ENCODE measurements at regions not wholly inside any gene's neighbourhood (a gene's known extent, or its start where the extent isn't known, plus 50 kb on each side); places are given as distances from the start of the nearest gene placed in this dataset.

DNA sequence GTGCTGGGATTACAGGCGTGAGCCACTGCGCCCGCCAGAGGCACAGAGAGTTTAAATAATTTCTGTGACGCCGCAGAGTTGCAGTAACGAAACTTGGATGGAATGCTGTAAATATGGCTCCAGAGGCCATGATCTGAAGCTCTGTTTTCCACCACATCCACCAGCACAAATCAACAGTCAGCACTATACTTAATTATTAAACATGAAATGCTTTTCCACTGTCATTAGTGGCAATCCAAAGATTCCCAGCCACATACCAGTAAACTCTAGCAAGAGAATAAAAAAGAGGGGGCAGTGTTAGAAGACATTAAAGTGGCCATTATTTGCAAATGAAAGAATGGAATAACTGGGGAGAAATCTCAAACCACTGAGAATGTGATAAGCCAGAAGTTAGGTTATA is 242.5 kb downstream of the DIRAS2 start:
- Histone ChIP-seq H3K4me1 (ENCODE audit: low read length) (no peaks in the 10 kb centered on the region), H3K27ac (ENCODE audit: low read length) (no peak overlapping the region), H3K9me3 (replicated peaks; ENCODE audit: insufficient read depth, low read length) (no peaks in the 10 kb centered on the region), H3K9me2 (replicated peaks; ENCODE audit: insufficient read depth, low read length) (no peaks in the 10 kb centered on the region), H2AFZ (ENCODE audit: low read length) (no peak overlapping the region), H3F3A (ENCODE audit: insufficient read depth, low read length) (no peaks in the 10 kb centered on the region), H3K36me3 (replicated peaks; ENCODE audit: insufficient read depth, low read length) (no peaks in the 10 kb centered on the region), H3K79me2 (ENCODE audit: low read length) (no peaks in the 10 kb centered on the region), H3K4me3 (ENCODE audit: low read length) (no peak overlapping the region), H3K9ac (ENCODE audit: low read length) (no peak overlapping the region), H3K27me3 (replicated peaks; ENCODE audit: insufficient read depth, low read length) (no peaks in the 10 kb centered on the region), H3K4me2 (ENCODE audit: low read depth, low read length) (no peak overlapping the region), H4K20me1 (ENCODE audit: insufficient read depth, low read length) (no peaks in the 10 kb centered on the region)
- DNase-seq: no peak
- TF ChIP-seq EZH2 (optimal IDR thresholded peaks at IDR 0.05; ENCODE audit: low read depth, low read length): no peak
- TF ChIP-seq EZH2phosphoT487 (IDR thresholded peaks at IDR 0.05; ENCODE audit: low read length): no peak
- TF ChIP-seq, protein P1, sequence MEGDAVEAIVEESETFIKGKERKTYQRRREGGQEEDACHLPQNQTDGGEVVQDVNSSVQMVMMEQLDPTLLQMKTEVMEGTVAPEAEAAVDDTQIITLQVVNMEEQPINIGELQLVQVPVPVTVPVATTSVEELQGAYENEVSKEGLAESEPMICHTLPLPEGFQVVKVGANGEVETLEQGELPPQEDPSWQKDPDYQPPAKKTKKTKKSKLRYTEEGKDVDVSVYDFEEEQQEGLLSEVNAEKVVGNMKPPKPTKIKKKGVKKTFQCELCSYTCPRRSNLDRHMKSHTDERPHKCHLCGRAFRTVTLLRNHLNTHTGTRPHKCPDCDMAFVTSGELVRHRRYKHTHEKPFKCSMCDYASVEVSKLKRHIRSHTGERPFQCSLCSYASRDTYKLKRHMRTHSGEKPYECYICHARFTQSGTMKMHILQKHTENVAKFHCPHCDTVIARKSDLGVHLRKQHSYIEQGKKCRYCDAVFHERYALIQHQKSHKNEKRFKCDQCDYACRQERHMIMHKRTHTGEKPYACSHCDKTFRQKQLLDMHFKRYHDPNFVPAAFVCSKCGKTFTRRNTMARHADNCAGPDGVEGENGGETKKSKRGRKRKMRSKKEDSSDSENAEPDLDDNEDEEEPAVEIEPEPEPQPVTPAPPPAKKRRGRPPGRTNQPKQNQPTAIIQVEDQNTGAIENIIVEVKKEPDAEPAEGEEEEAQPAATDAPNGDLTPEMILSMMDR (IDR thresholded peaks at IDR 0.05; ENCODE audit: low read length): no peak

DNA sequence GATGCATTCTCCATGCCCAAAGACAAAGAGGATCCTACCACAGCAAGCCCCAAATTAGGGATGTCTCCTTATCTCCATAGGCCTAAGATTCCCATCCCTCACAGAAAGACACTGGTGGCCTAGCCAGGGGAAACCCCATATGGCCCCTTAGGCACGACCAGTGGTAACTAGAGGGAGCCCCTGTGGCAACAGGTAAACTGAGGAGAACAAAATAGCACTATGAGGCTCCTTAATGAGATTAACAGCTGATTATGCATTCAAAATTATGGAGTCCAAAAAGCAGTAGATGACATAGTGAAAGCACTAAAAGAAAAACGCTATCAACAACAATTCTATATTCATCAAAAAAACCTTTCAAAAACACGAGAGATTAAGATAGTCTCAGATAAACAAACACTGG is 234.0 kb downstream of the DIRAS2 start:
- TF ChIP-seq, protein P1 (IDR thresholded peaks at IDR 0.05; ENCODE audit: low read length): no peak
- TF ChIP-seq EZH2 (optimal IDR thresholded peaks at IDR 0.05; ENCODE audit: low read depth, low read length): no peak
- no peak for TF ChIP-seq EZH2phosphoT487 (IDR thresholded peaks at IDR 0.05; ENCODE audit: low read length)

DNA sequence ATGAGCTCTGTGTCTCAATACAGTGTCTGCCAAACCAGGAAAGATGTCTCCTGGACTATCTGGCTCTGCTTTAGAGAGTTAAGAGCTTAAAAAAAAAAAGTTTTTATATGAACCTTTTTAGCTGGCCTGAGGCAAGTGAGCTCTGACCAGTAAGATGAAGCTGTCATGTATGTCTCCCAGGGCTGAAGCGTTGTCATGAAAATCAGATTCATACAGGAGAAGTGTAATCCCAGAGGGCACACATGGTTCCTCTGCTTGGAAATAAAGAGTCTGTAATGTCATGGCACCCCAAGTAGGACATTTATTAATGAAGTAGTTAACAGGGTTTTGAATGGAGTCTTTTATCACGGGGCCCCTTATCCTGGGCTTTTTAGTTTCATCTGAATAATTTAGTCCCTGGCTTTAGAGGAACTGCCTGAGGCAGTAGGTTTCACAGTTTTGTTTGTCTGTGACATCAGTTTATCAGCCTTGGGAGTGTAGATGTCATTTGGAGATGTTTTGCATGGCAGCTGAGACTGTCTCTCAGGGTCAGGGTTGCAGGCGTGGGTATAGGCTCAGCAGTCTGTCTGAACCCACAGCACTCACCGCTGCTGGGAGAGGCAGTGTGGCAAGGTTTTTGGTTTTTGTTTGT is 223.3 kb downstream of the DIRAS2 start:
- Histone ChIP-seq H3K9me3 (replicated peaks; ENCODE audit: insufficient read depth, low read length) (no peaks in the 10 kb centered on the region), H3K9ac (ENCODE audit: low read length) (no peak overlapping the region), H3K4me1 (ENCODE audit: low read length) (no peaks in the 10 kb centered on the region), H3F3A (ENCODE audit: insufficient read depth, low read length) (no peaks in the 10 kb centered on the region), H3K27me3 (replicated peaks; ENCODE audit: insufficient read depth, low read length) (no peaks in the 10 kb centered on the region), H4K20me1 (ENCODE audit: insufficient read depth, low read length) (no peaks in the 10 kb centered on the region), H3K36me3 (replicated peaks; ENCODE audit: insufficient read depth, low read length) (no peaks in the 10 kb centered on the region), H2AFZ (ENCODE audit: low read length) (no peak overlapping the region), H3K4me3 (ENCODE audit: low read length) (no peak overlapping the region), H3K79me2 (ENCODE audit: low read length) (no peaks in the 10 kb centered on the region), H3K4me2 (ENCODE audit: low read depth, low read length) (no peak overlapping the region), H3K27ac (ENCODE audit: low read length) (no peak overlapping the region), H3K9me2 (replicated peaks; ENCODE audit: insufficient read depth, low read length) (no peaks in the 10 kb centered on the region)
- TF ChIP-seq EZH2phosphoT487 (IDR thresholded peaks at IDR 0.05; ENCODE audit: low read length) (no peak), EZH2 (optimal IDR thresholded peaks at IDR 0.05; ENCODE audit: low read depth, low read length) (no peak)
- TF ChIP-seq, protein P1 (IDR thresholded peaks at IDR 0.05; ENCODE audit: low read length): no peak
- no peak for DNase-seq

More for the DNA sequence above, 234.0 kb downstream of the DIRAS2 start:
- H3K4me2 ChIP-seq (ENCODE audit: low read depth, low read length): no peak overlapping the region
- H3K27me3 ChIP-seq (replicated peaks; ENCODE audit: insufficient read depth, low read length): no peaks in the 10 kb centered on the region
- no peak for DNase-seq
- H3K79me2 ChIP-seq (ENCODE audit: low read length): no peaks in the 10 kb centered on the region
- H3K36me3 ChIP-seq (replicated peaks; ENCODE audit: insufficient read depth, low read length): no peaks in the 10 kb centered on the region
- peaks cover 6% of the 10 kb centered on the region; the same call in 1 of the 2 replicates for H3K4me1 ChIP-seq (ENCODE audit: low read length)
- H3K9ac ChIP-seq (ENCODE audit: low read length): no peak overlapping the region
- H2AFZ ChIP-seq (ENCODE audit: low read length): no peak overlapping the region
- H3K9me2 ChIP-seq (replicated peaks; ENCODE audit: insufficient read depth, low read length): no peaks in the 10 kb centered on the region
- no peaks in the 10 kb centered on the region for H3F3A ChIP-seq (ENCODE audit: insufficient read depth, low read length)
- no peak overlapping the region for H3K4me3 ChIP-seq (ENCODE audit: low read length)
- no peaks in the 10 kb centered on the region for H4K20me1 ChIP-seq (ENCODE audit: insufficient read depth, low read length)
- no peak overlapping the region for H3K27ac ChIP-seq (ENCODE audit: low read length)
- H3K9me3 ChIP-seq (replicated peaks; ENCODE audit: insufficient read depth, low read length): no peaks in the 10 kb centered on the region
